SK-N-MC (cell line): ENCODE measurements at regions not wholly inside any gene's neighbourhood (a gene's known extent, or its start where the extent isn't known, plus 50 kb on each side); places are given as distances from the start of the nearest gene placed in this dataset.

Experiments used
- EZH2 ChIP-seq: fragments of 200-600 bp; sonication (generic); IDR thresholded peaks from one replicate; pipeline ENCODE4 v1.6.1; 2017; ENCODE audit warnings: antibody characterized with exemption
- FOXP2 ChIP-seq: optimal IDR thresholded peaks from 2 replicates; pipeline ENCODE3; 2011; ENCODE audit warnings: mild to moderate bottlenecking, moderate library complexity; ENCODE audit not compliant: insufficient read depth; ENCODE audit errors: extremely low read length, control extremely low read depth
- POLR2AphosphoS5 ChIP-seq: IDR thresholded peaks from 2 replicates; pipeline ENCODE4 v1.6.1; 2012; ENCODE audit warnings: mild to moderate bottlenecking, low read depth, low read length, borderline replicate concordance

DNA sequence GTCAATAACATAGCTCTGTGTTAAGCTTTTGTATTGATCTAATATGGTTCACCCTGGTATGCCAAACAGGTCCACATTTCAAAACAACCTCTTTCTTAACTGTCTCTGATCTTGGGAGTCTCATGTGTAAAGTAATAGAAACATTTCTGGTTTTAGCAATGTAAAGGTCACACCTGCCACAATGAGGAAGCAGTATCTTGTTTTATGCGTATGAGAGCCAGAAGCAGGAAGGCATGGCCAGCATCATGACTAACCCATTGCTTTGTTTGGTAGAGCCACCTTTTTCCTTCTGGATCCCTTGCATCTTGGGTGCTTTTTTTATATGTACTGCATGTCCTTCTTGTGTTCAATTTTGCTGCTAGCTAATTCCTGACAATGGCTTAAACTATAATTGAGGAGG is 411.3 kb upstream of the SEMA3C start:
- TF ChIP-seq POLR2AphosphoS5: no peak
- TF ChIP-seq EZH2: no peak
- TF ChIP-seq FOXP2: no peak
